ENCODE measurements at regions not wholly inside any gene's neighbourhood (a gene's known extent, or its start where the extent isn't known, plus 50 kb on each side); places are given as distances from the start of the nearest gene placed in this dataset.

DNA sequence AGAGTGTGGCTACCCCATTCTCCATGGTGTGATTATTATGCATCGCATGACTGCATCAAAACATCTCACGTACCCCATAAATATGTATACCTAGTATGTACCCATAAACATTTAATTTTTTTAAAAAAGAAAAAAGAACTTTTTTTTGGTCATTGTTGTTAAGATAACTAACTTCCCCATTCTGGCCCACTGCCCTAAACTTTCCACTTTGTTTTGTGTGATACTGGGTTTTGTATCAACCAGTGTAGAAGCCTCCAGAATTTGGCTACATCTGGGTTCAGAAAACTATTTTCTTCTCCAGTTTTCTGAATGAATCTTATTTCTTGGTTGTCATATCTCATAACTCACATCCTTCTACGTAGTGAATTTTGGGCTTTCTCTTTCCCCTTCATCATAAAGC lies 62.3 kb upstream of the NABP1 start:
- Histone ChIP-seq H3K9ac (ENCODE audit: low read depth in 1 of 2, low read length in 2 of 2) (no peak overlapping the region), H3K27ac (ENCODE audit: low read depth in 2 of 2, low read length in 2 of 2) (no peak overlapping the region), H3K9me3 (ENCODE audit: control insufficient read depth in 2 of 2, low read length in 2 of 2) (no peaks in the 10 kb centered on the region), H3K4me1 (ENCODE audit: control insufficient read depth in 2 of 2, insufficient read depth in 2 of 2, low read length in 2 of 2) (no peaks in the 10 kb centered on the region), H3K36me3 (ENCODE audit: control insufficient read depth in 2 of 2, insufficient read depth in 2 of 2, low read length in 2 of 2) (no peaks in the 10 kb centered on the region), H3K4me3 (ENCODE audit: low read length in 2 of 2) (no peak overlapping the region), H3K27me3 (ENCODE audit: control insufficient read depth in 2 of 2, insufficient read depth in 2 of 2, low read length in 2 of 2) (no peaks in the 10 kb centered on the region)

- H3K27me3 ChIP-seq (ENCODE audit: control insufficient read depth in 2 of 2, insufficient read depth in 2 of 2, low read length in 2 of 2), result no peaks in the 10 kb centered on the region
- no peaks in the 10 kb centered on the region for H3K36me3 ChIP-seq (ENCODE audit: control insufficient read depth in 2 of 2, insufficient read depth in 2 of 2, low read length in 2 of 2)
- H3K9ac ChIP-seq (ENCODE audit: low read depth in 1 of 2, low read length in 2 of 2), result no peak overlapping the region
- H3K4me1 ChIP-seq (ENCODE audit: control insufficient read depth in 2 of 2, insufficient read depth in 2 of 2, low read length in 2 of 2), result no peaks in the 10 kb centered on the region
- no peak overlapping the region for H3K4me3 ChIP-seq (ENCODE audit: low read length in 2 of 2)
- H3K27ac ChIP-seq (ENCODE audit: low read depth in 2 of 2, low read length in 2 of 2), result peak overlapping the region in 1 of 2 donors; percentile 24
- no peaks in the 10 kb centered on the region for H3K9me3 ChIP-seq (ENCODE audit: control insufficient read depth in 2 of 2, low read length in 2 of 2)
These were observed 60.4 kb upstream of the NABP1 start for GRCh38 chr2:191617575-191617974.

DNA sequence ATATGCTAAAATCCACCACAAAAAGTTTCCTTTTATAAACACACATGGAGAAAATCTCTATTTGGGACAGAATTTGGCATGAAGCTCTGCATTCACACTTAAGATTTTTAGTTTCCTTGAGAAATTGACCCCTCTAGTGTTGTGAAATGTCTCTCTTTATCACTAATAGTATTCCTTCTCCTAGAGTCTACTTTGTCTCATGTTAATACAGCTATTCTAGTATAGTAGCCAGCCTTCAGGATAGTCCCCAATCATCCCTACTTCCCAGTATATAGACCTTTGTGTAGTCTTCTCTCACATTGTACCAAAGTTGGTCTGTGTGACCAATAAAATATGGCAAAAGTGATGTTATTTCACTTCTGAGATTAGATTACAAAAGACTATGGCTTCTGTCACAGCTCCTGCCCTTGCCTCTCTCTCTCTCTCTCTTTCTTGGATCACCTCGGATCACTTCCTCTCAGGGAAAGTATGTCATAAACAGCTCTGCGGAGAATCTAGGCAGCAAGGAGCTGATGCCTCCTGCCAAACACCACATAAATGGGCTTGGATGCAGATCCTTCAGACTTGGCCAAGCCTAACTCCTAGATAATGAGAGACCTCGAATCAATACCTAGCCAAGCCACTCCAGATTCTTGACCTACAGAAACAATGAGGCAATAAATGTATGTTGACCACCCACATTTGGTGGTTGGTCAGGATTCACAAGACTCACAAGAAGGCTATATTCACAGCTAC lies 59.7 kb upstream of the NABP1 start:
- no peak overlapping the region for H3K9ac ChIP-seq (ENCODE audit: low read depth in 1 of 2, low read length in 2 of 2)
- no peaks in the 10 kb centered on the region for H3K4me1 ChIP-seq (ENCODE audit: control insufficient read depth in 2 of 2, insufficient read depth in 2 of 2, low read length in 2 of 2)
- no peaks in the 10 kb centered on the region for H3K36me3 ChIP-seq (ENCODE audit: control insufficient read depth in 2 of 2, insufficient read depth in 2 of 2, low read length in 2 of 2)
- peak overlapping the region in 1 of 2 donors; percentile 59 for H3K27ac ChIP-seq (ENCODE audit: low read depth in 2 of 2, low read length in 2 of 2)
- H3K9me3 ChIP-seq (ENCODE audit: control insufficient read depth in 2 of 2, low read length in 2 of 2), result no peaks in the 10 kb centered on the region
- H3K27me3 ChIP-seq (ENCODE audit: control insufficient read depth in 2 of 2, insufficient read depth in 2 of 2, low read length in 2 of 2), result no peaks in the 10 kb centered on the region
- H3K4me3 ChIP-seq (ENCODE audit: low read length in 2 of 2), result no peak overlapping the region

DNA sequence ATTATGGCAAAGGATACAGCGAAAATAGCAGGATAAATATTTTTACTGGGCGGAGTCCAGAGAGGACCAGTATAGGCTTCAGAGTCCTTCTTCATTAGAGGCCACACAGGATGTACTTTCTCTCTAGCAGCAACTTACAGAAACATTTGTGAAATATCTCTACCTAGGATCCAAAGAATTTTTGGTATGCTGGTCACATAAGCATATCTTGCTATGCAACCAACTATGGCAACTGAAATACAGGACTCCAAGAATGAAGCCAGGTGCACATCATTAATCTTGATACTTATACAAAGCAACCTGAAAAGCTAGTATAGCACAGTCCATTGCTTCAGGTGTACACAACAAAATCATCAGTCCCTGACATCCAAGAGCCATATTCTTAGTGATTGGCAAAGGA lies 59.1 kb upstream of the NABP1 start:
- no peaks in the 10 kb centered on the region for H3K36me3 ChIP-seq (ENCODE audit: control insufficient read depth in 2 of 2, insufficient read depth in 2 of 2, low read length in 2 of 2)
- H3K9me3 ChIP-seq (ENCODE audit: control insufficient read depth in 2 of 2, low read length in 2 of 2), result no peaks in the 10 kb centered on the region
- no peaks in the 10 kb centered on the region for H3K4me1 ChIP-seq (ENCODE audit: control insufficient read depth in 2 of 2, insufficient read depth in 2 of 2, low read length in 2 of 2)
- no peak overlapping the region for H3K9ac ChIP-seq (ENCODE audit: low read depth in 1 of 2, low read length in 2 of 2)
- peak overlapping the region in 1 of 2 donors; percentile 12 for H3K27ac ChIP-seq (ENCODE audit: low read depth in 2 of 2, low read length in 2 of 2)
- H3K4me3 ChIP-seq (ENCODE audit: low read length in 2 of 2), result no peak overlapping the region
- H3K27me3 ChIP-seq (ENCODE audit: control insufficient read depth in 2 of 2, insufficient read depth in 2 of 2, low read length in 2 of 2), result no peaks in the 10 kb centered on the region

GRCh38 chr2:191620144-191620543 lies 57.8 kb upstream of the NABP1 start:
- Histone ChIP-seq H3K4me1 (ENCODE audit: control insufficient read depth in 2 of 2, insufficient read depth in 2 of 2, low read length in 2 of 2) (no peaks in the 10 kb centered on the region), H3K27ac (ENCODE audit: low read depth in 2 of 2, low read length in 2 of 2) (no peak overlapping the region), H3K4me3 (ENCODE audit: low read length in 2 of 2) (no peak overlapping the region), H3K27me3 (ENCODE audit: control insufficient read depth in 2 of 2, insufficient read depth in 2 of 2, low read length in 2 of 2) (no peaks in the 10 kb centered on the region), H3K9ac (ENCODE audit: low read depth in 1 of 2, low read length in 2 of 2) (no peak overlapping the region), H3K9me3 (ENCODE audit: control insufficient read depth in 2 of 2, low read length in 2 of 2) (no peaks in the 10 kb centered on the region), H3K36me3 (ENCODE audit: control insufficient read depth in 2 of 2, insufficient read depth in 2 of 2, low read length in 2 of 2) (no peaks in the 10 kb centered on the region)

DNA sequence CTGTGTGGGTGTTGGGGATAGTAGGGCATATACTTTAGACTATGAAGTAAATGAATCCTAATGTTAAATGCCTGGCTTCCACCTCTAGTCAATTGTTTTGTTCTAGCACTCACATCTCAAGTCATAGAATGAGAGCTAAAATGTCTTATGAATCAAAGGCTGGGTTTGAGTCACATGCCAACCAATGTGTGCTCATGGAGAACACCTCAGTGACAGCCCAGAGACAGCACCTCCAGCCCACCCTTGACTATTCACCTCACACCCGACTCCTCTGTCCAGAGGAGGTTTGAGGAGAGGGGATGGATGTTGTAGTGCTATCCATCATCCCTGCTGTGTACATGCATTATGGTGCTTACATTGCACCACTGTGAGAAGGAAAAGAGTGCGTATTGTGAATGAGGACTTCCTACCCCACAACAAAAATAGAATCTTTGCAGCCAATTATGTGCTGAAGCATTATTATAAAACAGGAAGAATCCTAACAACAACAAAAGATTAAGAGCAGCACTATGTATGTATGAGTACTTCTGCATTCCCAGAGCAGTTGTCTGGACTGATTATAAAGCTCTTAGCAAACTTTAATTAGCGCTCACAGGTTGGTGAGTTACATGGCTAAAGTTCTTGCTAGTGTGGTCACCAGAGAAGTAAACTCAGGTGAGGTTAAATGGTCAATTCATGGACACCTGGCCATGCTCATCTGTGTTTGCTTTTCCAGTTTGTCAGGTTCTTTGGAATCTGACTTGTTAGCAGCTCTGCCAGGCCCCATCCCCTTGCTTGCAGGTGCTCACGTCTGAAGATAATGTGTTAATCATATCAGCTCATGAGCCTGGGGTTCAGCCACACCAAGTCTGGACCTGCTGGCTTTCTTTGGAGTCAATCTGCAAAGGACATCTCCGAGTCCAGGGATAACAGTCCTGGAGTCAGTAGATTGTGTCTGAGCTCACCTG lies 55.3 kb upstream of the NABP1 start:
- no peaks in the 10 kb centered on the region for H3K36me3 ChIP-seq (ENCODE audit: control insufficient read depth in 2 of 2, insufficient read depth in 2 of 2, low read length in 2 of 2)
- H3K4me1 ChIP-seq (ENCODE audit: control insufficient read depth in 2 of 2, insufficient read depth in 2 of 2, low read length in 2 of 2), result no peaks in the 10 kb centered on the region
- no peaks in the 10 kb centered on the region for H3K27me3 ChIP-seq (ENCODE audit: control insufficient read depth in 2 of 2, insufficient read depth in 2 of 2, low read length in 2 of 2)
- no peak overlapping the region for H3K4me3 ChIP-seq (ENCODE audit: low read length in 2 of 2)
- H3K9me3 ChIP-seq (ENCODE audit: control insufficient read depth in 2 of 2, low read length in 2 of 2), result no peaks in the 10 kb centered on the region
- no peak overlapping the region for H3K9ac ChIP-seq (ENCODE audit: low read depth in 1 of 2, low read length in 2 of 2)
- H3K27ac ChIP-seq (ENCODE audit: low read depth in 2 of 2, low read length in 2 of 2), result no peak overlapping the region

DNA sequence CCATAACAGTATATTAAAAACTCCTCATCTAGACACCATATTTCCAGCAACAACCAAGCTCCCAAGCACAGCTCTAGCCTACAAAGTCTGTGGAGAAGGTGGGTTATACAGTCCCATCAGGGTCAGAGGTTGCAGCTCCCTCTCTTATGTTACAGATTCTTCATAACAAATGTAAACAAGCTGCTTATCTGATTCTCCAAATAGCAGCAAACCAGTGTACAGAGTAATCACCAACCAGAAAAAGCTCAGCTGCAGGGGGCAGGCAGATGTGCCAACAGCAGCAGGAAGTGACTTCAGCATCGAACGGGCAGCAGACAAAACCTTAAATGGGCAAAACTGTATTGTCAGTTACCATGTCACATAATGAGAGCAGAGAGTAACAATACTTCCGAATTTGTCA lies 52.9 kb upstream of the NABP1 start:
- H3K4me3 ChIP-seq (ENCODE audit: low read length in 2 of 2), result no peak overlapping the region
- H3K36me3 ChIP-seq (ENCODE audit: control insufficient read depth in 2 of 2, insufficient read depth in 2 of 2, low read length in 2 of 2), result no peaks in the 10 kb centered on the region
- no peaks in the 10 kb centered on the region for H3K9me3 ChIP-seq (ENCODE audit: control insufficient read depth in 2 of 2, low read length in 2 of 2)
- H3K27ac ChIP-seq (ENCODE audit: low read depth in 2 of 2, low read length in 2 of 2), result no peak overlapping the region
- no peak overlapping the region for H3K9ac ChIP-seq (ENCODE audit: low read depth in 1 of 2, low read length in 2 of 2)
- H3K4me1 ChIP-seq (ENCODE audit: control insufficient read depth in 2 of 2, insufficient read depth in 2 of 2, low read length in 2 of 2), result no peaks in the 10 kb centered on the region
- H3K27me3 ChIP-seq (ENCODE audit: control insufficient read depth in 2 of 2, insufficient read depth in 2 of 2, low read length in 2 of 2), result no peaks in the 10 kb centered on the region

DNA sequence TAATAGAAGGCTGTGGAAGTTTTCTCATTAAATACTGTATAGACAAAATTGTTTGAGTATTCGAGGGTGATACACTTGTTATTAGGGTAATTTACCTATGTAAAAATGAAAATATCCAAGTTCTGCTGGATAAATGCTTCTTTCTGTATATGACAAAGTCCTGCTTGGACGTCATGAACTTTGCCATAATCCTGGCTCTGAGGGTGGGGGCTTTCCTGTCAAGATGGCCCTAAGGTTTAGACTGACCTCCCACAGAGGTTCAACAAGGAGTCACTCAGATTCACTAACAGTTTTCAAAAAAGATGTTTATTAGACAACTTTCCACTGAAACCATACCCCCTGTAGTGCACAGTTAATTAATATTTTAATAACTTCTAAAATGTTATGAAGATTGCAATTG lies 52.5 kb upstream of the NABP1 start:
- no peak overlapping the region for H3K9ac ChIP-seq (ENCODE audit: low read depth in 1 of 2, low read length in 2 of 2)
- no peaks in the 10 kb centered on the region for H3K4me1 ChIP-seq (ENCODE audit: control insufficient read depth in 2 of 2, insufficient read depth in 2 of 2, low read length in 2 of 2)
- no peaks in the 10 kb centered on the region for H3K27me3 ChIP-seq (ENCODE audit: control insufficient read depth in 2 of 2, insufficient read depth in 2 of 2, low read length in 2 of 2)
- no peaks in the 10 kb centered on the region for H3K9me3 ChIP-seq (ENCODE audit: control insufficient read depth in 2 of 2, low read length in 2 of 2)
- H3K36me3 ChIP-seq (ENCODE audit: control insufficient read depth in 2 of 2, insufficient read depth in 2 of 2, low read length in 2 of 2), result no peaks in the 10 kb centered on the region
- no peak overlapping the region for H3K4me3 ChIP-seq (ENCODE audit: low read length in 2 of 2)
- no peak overlapping the region for H3K27ac ChIP-seq (ENCODE audit: low read depth in 2 of 2, low read length in 2 of 2)

DNA sequence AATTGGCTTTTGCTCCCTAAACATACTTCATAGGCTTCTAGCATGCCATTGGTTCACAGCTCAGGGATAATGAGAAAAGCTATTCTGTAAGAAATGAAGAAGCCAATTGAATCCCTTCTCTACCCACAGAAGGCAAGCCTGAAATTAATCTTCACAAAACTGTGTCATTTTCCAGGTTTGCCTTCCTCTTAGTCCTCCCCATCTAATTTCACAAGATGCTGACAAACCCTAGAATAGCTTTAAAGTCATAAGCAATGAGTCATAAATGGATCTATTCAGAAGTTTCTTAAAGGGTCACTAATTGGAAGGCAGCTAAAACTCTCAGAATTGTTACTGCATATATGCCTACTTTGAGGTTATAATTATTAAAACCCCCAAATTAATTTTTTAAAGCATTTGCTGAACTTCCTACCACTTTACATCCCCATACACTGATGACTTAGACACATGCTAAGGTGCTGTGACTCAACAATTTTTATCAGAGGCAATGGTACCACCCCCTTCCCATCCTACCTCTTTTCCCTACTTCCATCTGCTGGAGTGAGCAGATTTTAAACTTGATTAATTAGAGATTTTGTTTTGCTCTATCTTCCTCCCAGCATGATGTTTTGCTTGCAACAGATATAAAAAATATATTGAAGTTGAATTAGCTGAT lies 51.3 kb upstream of the NABP1 start:
- H3K9ac ChIP-seq (ENCODE audit: low read depth in 1 of 2, low read length in 2 of 2), result no peak overlapping the region
- no peaks in the 10 kb centered on the region for H3K4me1 ChIP-seq (ENCODE audit: control insufficient read depth in 2 of 2, insufficient read depth in 2 of 2, low read length in 2 of 2)
- no peaks in the 10 kb centered on the region for H3K36me3 ChIP-seq (ENCODE audit: control insufficient read depth in 2 of 2, insufficient read depth in 2 of 2, low read length in 2 of 2)
- H3K9me3 ChIP-seq (ENCODE audit: control insufficient read depth in 2 of 2, low read length in 2 of 2), result no peaks in the 10 kb centered on the region
- no peak overlapping the region for H3K27ac ChIP-seq (ENCODE audit: low read depth in 2 of 2, low read length in 2 of 2)
- no peaks in the 10 kb centered on the region for H3K27me3 ChIP-seq (ENCODE audit: control insufficient read depth in 2 of 2, insufficient read depth in 2 of 2, low read length in 2 of 2)
- H3K4me3 ChIP-seq (ENCODE audit: low read length in 2 of 2), result no peak overlapping the region

- no peaks in the 10 kb centered on the region for H3K27me3 ChIP-seq (ENCODE audit: control insufficient read depth in 2 of 2, insufficient read depth in 2 of 2, low read length in 2 of 2)
- no peaks in the 10 kb centered on the region for H3K4me1 ChIP-seq (ENCODE audit: control insufficient read depth in 2 of 2, insufficient read depth in 2 of 2, low read length in 2 of 2)
- no peak overlapping the region for H3K9ac ChIP-seq (ENCODE audit: low read depth in 1 of 2, low read length in 2 of 2)
- H3K27ac ChIP-seq (ENCODE audit: low read depth in 2 of 2, low read length in 2 of 2), result no peak overlapping the region
- no peaks in the 10 kb centered on the region for H3K9me3 ChIP-seq (ENCODE audit: control insufficient read depth in 2 of 2, low read length in 2 of 2)
- H3K36me3 ChIP-seq (ENCODE audit: control insufficient read depth in 2 of 2, insufficient read depth in 2 of 2, low read length in 2 of 2), result no peaks in the 10 kb centered on the region
- H3K4me3 ChIP-seq (ENCODE audit: low read length in 2 of 2), result no peak overlapping the region
These were observed 50.4 kb upstream of the NABP1 start for GRCh38 chr2:191627518-191627917.

Data from mucosa of rectum (tissue), 2 donors.